ENCODE measurements at regions not wholly inside any gene's neighbourhood (a gene's known extent, or its start where the extent isn't known, plus 50 kb on each side); places are given as distances from the start of the nearest gene placed in this dataset.

GRCh38 chr10:36488579-36488978, 636.8 kb upstream of the ANKRD30A start:
- Histone ChIP-seq H3K36me3 (no peaks in the 10 kb centered on the region), H3K27ac (no peak overlapping the region), H3K4me1 (no peaks in the 10 kb centered on the region), H3K27me3 (no peaks in the 10 kb centered on the region), H3K9me3 (no peaks in the 10 kb centered on the region), H3K4me3 (no peak overlapping the region)
- DNase-seq (no peak), ATAC-seq (no peak)
- TF ChIP-seq CTCF (IDR thresholded peaks at IDR 0.05) (no peak), POLR2A (IDR thresholded peaks at IDR 0.05) (no peak)
- 54% methylated on average over 4 of the region's 4 CpGs for whole genome bisulfite sequencing (ENCODE audit: insufficient coverage, low coverage, low lambda C conversion rate, missing lambda C conversion rate)
- intact Hi-C loops (cut with DNase I) = no loop called here

- no peak for ATAC-seq
- intact Hi-C loops (cut with DNase I) = no loop called here
- Histone ChIP-seq H3K9me3 (no peaks in the 10 kb centered on the region), H3K4me3 (no peak overlapping the region), H3K27me3 (no peaks in the 10 kb centered on the region), H3K27ac (no peak overlapping the region), H3K36me3 (no peaks in the 10 kb centered on the region), H3K4me1 (no peaks in the 10 kb centered on the region)
- no peak for TF ChIP-seq POLR2A (IDR thresholded peaks at IDR 0.05)
- TF ChIP-seq CTCF (IDR thresholded peaks at IDR 0.05) = no peak
- DNase-seq = no peak
Measured at GRCh38 chr10:36479073-36479472, 646.3 kb upstream of the ANKRD30A start.

GRCh38 chr10:36476399-36476798, 649.0 kb upstream of the ANKRD30A start:
- ATAC-seq = no peak
- WGBS (ENCODE audit: insufficient coverage, low coverage, low lambda C conversion rate, missing lambda C conversion rate) = 62% methylated on average over 4 of the region's 5 CpGs
- H3K27ac ChIP-seq = no peak overlapping the region
- intact Hi-C loops (cut with DNase I) = no loop called here
- no peaks in the 10 kb centered on the region for H3K4me1 ChIP-seq
- no peak overlapping the region for H3K4me3 ChIP-seq
- no peaks in the 10 kb centered on the region for H3K9me3 ChIP-seq
- no peak for TF ChIP-seq POLR2A (IDR thresholded peaks at IDR 0.05)
- H3K27me3 ChIP-seq = no peaks in the 10 kb centered on the region
- H3K36me3 ChIP-seq = no peaks in the 10 kb centered on the region
- DNase-seq = no peak

DNA sequence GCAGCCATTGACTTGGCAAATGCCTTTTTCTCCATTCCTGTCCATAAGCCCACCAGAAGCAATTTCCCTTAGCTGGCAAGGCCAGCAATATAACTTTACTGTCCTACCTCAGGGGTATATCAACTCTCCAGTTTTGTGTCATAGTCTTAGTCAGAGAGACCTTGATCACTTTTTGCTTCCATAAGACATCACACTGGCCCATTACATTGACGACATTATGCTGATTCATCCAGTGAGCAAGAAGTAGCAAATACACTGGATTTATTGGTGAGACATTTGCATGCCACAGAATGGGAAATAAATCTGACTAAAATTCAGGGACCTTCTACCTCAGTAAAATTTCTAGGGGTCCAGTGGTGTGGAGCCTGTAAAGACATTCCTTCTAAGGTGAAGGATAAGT, 649.7 kb upstream of the ANKRD30A start:
- Histone ChIP-seq H3K4me3 (no peak overlapping the region), H3K36me3 (no peaks in the 10 kb centered on the region), H3K9me3 (no peaks in the 10 kb centered on the region), H3K27ac (no peak overlapping the region), H3K4me1 (no peaks in the 10 kb centered on the region), H3K27me3 (no peaks in the 10 kb centered on the region)
- no peak for DNase-seq
- WGBS (ENCODE audit: insufficient coverage, low coverage, low lambda C conversion rate, missing lambda C conversion rate) = 87% methylated on average over 1 of the region's 1 CpG
- no peak for TF ChIP-seq CTCF (IDR thresholded peaks at IDR 0.05)
- no peak for TF ChIP-seq POLR2A (IDR thresholded peaks at IDR 0.05)
- intact Hi-C loops (cut with DNase I) = no loop called here
- ATAC-seq = no peak

GRCh38 chr10:36474456-36474855, 650.9 kb upstream of the ANKRD30A start:
- Histone ChIP-seq H3K27me3 (no peaks in the 10 kb centered on the region), H3K4me1 (no peaks in the 10 kb centered on the region), H3K36me3 (no peaks in the 10 kb centered on the region), H3K9me3 (no peaks in the 10 kb centered on the region), H3K27ac (no peak overlapping the region), H3K4me3 (no peak overlapping the region)
- DNase-seq (no peak), ATAC-seq (no peak)
- TF ChIP-seq CTCF (IDR thresholded peaks at IDR 0.05) (no peak), POLR2A (IDR thresholded peaks at IDR 0.05) (no peak)
- 54% methylated on average over 2 of the region's 2 CpGs for WGBS (ENCODE audit: insufficient coverage, low coverage, low lambda C conversion rate, missing lambda C conversion rate)
- intact Hi-C loops (cut with DNase I) = no loop called here

Data from right lobe of liver (tissue), 6 donors.